ENCODE measurements at regions not wholly inside any gene's neighbourhood (a gene's known extent, or its start where the extent isn't known, plus 50 kb on each side); places are given as distances from the start of the nearest gene placed in this dataset.

- no peaks in the 10 kb centered on the region for H3K27me3 ChIP-seq
- no peaks in the 10 kb centered on the region for H3K4me1 ChIP-seq
- H3K9me3 ChIP-seq = no peaks in the 10 kb centered on the region
- no peak overlapping the region for H3K27ac ChIP-seq
- ATAC-seq (no peak), DNase-seq (no peak)
- no peak overlapping the region for H3K4me3 ChIP-seq
- TF ChIP-seq POLR2A (IDR thresholded peaks at IDR 0.05) = no peak
- no peak for TF ChIP-seq CTCF (IDR thresholded peaks at IDR 0.05 in 4 of 5, conservative IDR thresholded peaks at IDR 0.05 in 1 of 5)
- H3K36me3 ChIP-seq = no peaks in the 10 kb centered on the region
- in situ Hi-C loops (cut with MboI; ENCODE audit: low sequenced_read_pairs in 4 of 4) = no loop called here
- intact Hi-C loops (cut with DNase I; ENCODE audit: low total_unique reads) = no loop called here
Observed at GRCh38 chr13:78443839-78444238, 159.5 kb downstream of the POU4F1 start.

GRCh38 chr13:78437781-78438180 lies 165.6 kb downstream of the POU4F1 start:
- H3K27ac ChIP-seq = no peak overlapping the region
- TF ChIP-seq POLR2A (IDR thresholded peaks at IDR 0.05) (no peak), CTCF (IDR thresholded peaks at IDR 0.05 in 4 of 5, conservative IDR thresholded peaks at IDR 0.05 in 1 of 5) (no peak)
- no peaks in the 10 kb centered on the region for H3K9me3 ChIP-seq

GRCh38 chr13:78436311-78436710 lies 167.0 kb downstream of the POU4F1 start:
- intact Hi-C loops (cut with DNase I; ENCODE audit: low total_unique reads) = no loop called here
- no peaks in the 10 kb centered on the region for H3K36me3 ChIP-seq
- DNase-seq = no peak
- in situ Hi-C loops (cut with MboI; ENCODE audit: low sequenced_read_pairs in 4 of 4) = no loop called here
- no peaks in the 10 kb centered on the region for H3K4me1 ChIP-seq
- H3K9me3 ChIP-seq = no peaks in the 10 kb centered on the region
- ATAC-seq = no peak
- no peak overlapping the region for H3K4me3 ChIP-seq
- no peak overlapping the region for H3K27ac ChIP-seq
- no peaks in the 10 kb centered on the region for H3K27me3 ChIP-seq
- TF ChIP-seq POLR2A (IDR thresholded peaks at IDR 0.05) (no peak), CTCF (IDR thresholded peaks at IDR 0.05 in 4 of 5, conservative IDR thresholded peaks at IDR 0.05 in 1 of 5) (no peak)

More at GRCh38 chr13:78437781-78438180, 165.6 kb downstream of the POU4F1 start:
- no peaks in the 10 kb centered on the region for H3K36me3 ChIP-seq
- ATAC-seq (no peak), DNase-seq (no peak)
- in situ Hi-C loops (cut with MboI; ENCODE audit: low sequenced_read_pairs in 4 of 4) (no loop called here), intact Hi-C loops (cut with DNase I; ENCODE audit: low total_unique reads) (no loop called here)
- H3K4me1 ChIP-seq = no peaks in the 10 kb centered on the region
- H3K4me3 ChIP-seq = no peak overlapping the region
- H3K27me3 ChIP-seq = no peaks in the 10 kb centered on the region

- no peak for ATAC-seq
- H3K9me3 ChIP-seq = no peaks in the 10 kb centered on the region
- H3K4me1 ChIP-seq = no peaks in the 10 kb centered on the region
- no peak for DNase-seq
- intact Hi-C loops (cut with DNase I; ENCODE audit: low total_unique reads) (no loop called here), in situ Hi-C loops (cut with MboI; ENCODE audit: low sequenced_read_pairs in 4 of 4) (no loop called here)
- no peaks in the 10 kb centered on the region for H3K36me3 ChIP-seq
- no peak overlapping the region for H3K4me3 ChIP-seq
- TF ChIP-seq CTCF (IDR thresholded peaks at IDR 0.05 in 4 of 5, conservative IDR thresholded peaks at IDR 0.05 in 1 of 5) = no peak
- no peak for TF ChIP-seq POLR2A (IDR thresholded peaks at IDR 0.05)
- H3K27ac ChIP-seq = no peak overlapping the region
- no peaks in the 10 kb centered on the region for H3K27me3 ChIP-seq
Observed at GRCh38 chr13:78431328-78431727, 172.0 kb downstream of the POU4F1 start.

GRCh38 chr13:78430811-78431210 lies 172.5 kb downstream of the POU4F1 start:
- Histone ChIP-seq H3K27me3 (no peaks in the 10 kb centered on the region), H3K4me3 (no peak overlapping the region), H3K27ac (no peak overlapping the region), H3K4me1 (no peaks in the 10 kb centered on the region), H3K36me3 (no peaks in the 10 kb centered on the region), H3K9me3 (no peaks in the 10 kb centered on the region)
- TF ChIP-seq CTCF (IDR thresholded peaks at IDR 0.05 in 4 of 5, conservative IDR thresholded peaks at IDR 0.05 in 1 of 5) (no peak), POLR2A (IDR thresholded peaks at IDR 0.05) (no peak)
- in situ Hi-C loops (cut with MboI; ENCODE audit: low sequenced_read_pairs in 4 of 4) (no loop called here), intact Hi-C loops (cut with DNase I; ENCODE audit: low total_unique reads) (no loop called here)
- DNase-seq (no peak), ATAC-seq (no peak)
